HepG2 (cell line): ENCODE measurements at regions not wholly inside any gene's neighbourhood (a gene's known extent, or its start where the extent isn't known, plus 50 kb on each side); places are given as distances from the start of the nearest gene placed in this dataset.

Experiments used
- ATAC-seq: fragments of 200-7000 bp; cut with Tn5 transposase; 3 replicates; pipeline ENCODE4 v1.9.1; 2020; ENCODE audit warnings: mild to moderate bottlenecking, moderate library complexity
- BruUV-seq: library from RNA; stranded (reverse); fragments of 400-500 nt; replicated peaks from 2 replicates; lab custom pipeline; 2021; lab: Mats Ljungman, UMichigan
- CTCF ChIA-PET: fragments of 300-600 bp; formaldehyde crosslinking; extraction: SDS; loops from one replicate; lab custom pipeline; 2021; ENCODE audit warnings: low total read pairs, inconsistent platforms, low intra/inter-chr PET ratio; lab: Yijun Ruan, JAX
- POLR2A ChIA-PET: fragments of 350-600 bp; sonication (Branson Sonifier 250); formaldehyde crosslinking; loops from one replicate; lab custom pipeline; 2020; ENCODE audit warnings: antibody characterized with exemption, inconsistent platforms; lab: Yijun Ruan, JAX
- DNase-seq: peaks from one replicate; pipeline ENCODE4 v3.0.0-alpha.2; 2015; ENCODE audit warnings: low spot score
- FAIRE-seq: peaks from 3 replicates; lab custom pipeline; 2011; peaks lifted over from hg19 to GRCh38; lab: Jason Lieb, UNC
- H2AFZ ChIP-seq: one replicate; pipeline ENCODE4 v1.6.1; 2011; ENCODE audit warnings: low read length, inconsistent platforms
- H3K27ac ChIP-seq: fragments of 300-600 bp; 3 replicates; pipeline ENCODE4 v1.8.0; 2011; ENCODE audit warnings: mixed run types, mild to moderate bottlenecking, mixed read lengths, low read length, inconsistent platforms; ENCODE audit not compliant: insufficient read depth; ENCODE audit errors: extremely low read length
- H3K27me3 ChIP-seq, 2 experiments: fragments of 200-600 bp in 1 of 2; 2 replicates in 1 of 2; 3 replicates in 1 of 2; pipeline versions ENCODE4 v1.6.0 to v1.8.0; 2011; ENCODE audit warnings: low read length in 2 of 2, mild to moderate bottlenecking in 2 of 2, moderate library complexity in 2 of 2, inconsistent platforms in 1 of 2; ENCODE audit not compliant: insufficient read depth in 2 of 2, control insufficient read depth in 1 of 2
- H3K36me3 ChIP-seq, 2 experiments: fragments of 200-600 bp in 1 of 2; replicated peaks in 1 of 2; 2 replicates in 1 of 2; 3 replicates in 1 of 2; pipeline versions ENCODE4 v1.5.1 to v1.8.0; 2011; ENCODE audit warnings: low read length in 2 of 2, inconsistent platforms in 1 of 2; ENCODE audit not compliant: insufficient read depth in 2 of 2, control insufficient read depth in 1 of 2
- H3K4me1 ChIP-seq: 2 replicates; pipeline ENCODE4 v1.5.1; 2012; ENCODE audit warnings: low read length, inconsistent platforms; ENCODE audit not compliant: insufficient read depth
- H3K4me2 ChIP-seq: 2 replicates; pipeline ENCODE4 v1.6.0; 2011; ENCODE audit warnings: low read depth, low read length, inconsistent platforms
- H3K4me3 ChIP-seq, 3 experiments: fragments of 200-600 bp in 1 of 3; sonication (generic), shearing (Covaris generic) in 1 of 3; replicated peaks in 1 of 3; 2 replicates each; pipeline ENCODE4 v1.5.1; 2011 to 2016; ENCODE audit warnings: low read length in 3 of 3, inconsistent platforms in 2 of 3, low read depth in 2 of 3, mild to moderate bottlenecking in 2 of 3, control low read depth in 1 of 3, mixed read lengths in 1 of 3; ENCODE audit not compliant: insufficient read depth in 1 of 3
- H3K79me2 ChIP-seq: one replicate; pipeline ENCODE4 v1.6.1; 2011; ENCODE audit warnings: low read length, inconsistent platforms; ENCODE audit not compliant: insufficient read depth
- H3K9ac ChIP-seq: 2 replicates; pipeline ENCODE4 v1.6.0; 2011; ENCODE audit warnings: mild to moderate bottlenecking, low read depth, low read length, inconsistent platforms; ENCODE audit not compliant: insufficient read depth
- H3K9me3 ChIP-seq: 2 replicates; pipeline ENCODE4 v1.5.1; 2012; ENCODE audit warnings: mild to moderate bottlenecking, low read length
- H4K20me1 ChIP-seq: 2 replicates; pipeline ENCODE4 v1.6.0; 2011; ENCODE audit warnings: inconsistent platforms, mild to moderate bottlenecking, low read length, moderate library complexity; ENCODE audit not compliant: insufficient read depth
- EHMT2 ChIP-seq: fragments of 200-600 bp; sonication (generic); IDR thresholded peaks from 2 replicates; pipeline ENCODE4 v1.7.0; 2017; ENCODE audit warnings: antibody characterized with exemption, low read depth, low read length, borderline replicate concordance
- HINFP ChIP-seq: sonication (generic); formaldehyde crosslinking; IDR thresholded peaks from 2 replicates; pipeline ENCODE4 v1.4.0; 2020; ENCODE audit warnings: low read depth, mild to moderate bottlenecking, missing genetic modification reagents
- KDM2A ChIP-seq: sonication (generic); formaldehyde crosslinking; IDR thresholded peaks from 2 replicates; pipeline ENCODE4 v1.4.0; 2020; ENCODE audit warnings: low read depth, missing genetic modification reagents, borderline replicate concordance
- SP5 ChIP-seq: IDR thresholded peaks from 2 replicates; pipeline ENCODE4 v1.6.1; 2016; ENCODE audit warnings: low read depth, borderline replicate concordance
- ZNF225 ChIP-seq: sonication (generic); formaldehyde crosslinking; IDR thresholded peaks from 2 replicates; pipeline ENCODE4 v1.4.0; 2020; ENCODE audit warnings: mild to moderate bottlenecking, missing genetic modification reagents
- ZNF546 ChIP-seq: sonication (generic); formaldehyde crosslinking; conservative IDR thresholded peaks from 2 replicates; pipeline ENCODE4 v1.8.1; 2023; ENCODE audit warnings: mild to moderate bottlenecking, missing genetic modification reagents
- ZNF629 ChIP-seq: sonication (generic); formaldehyde crosslinking; conservative IDR thresholded peaks from 2 replicates; pipeline ENCODE4 v1.5.0; 2020; ENCODE audit warnings: missing genetic modification reagents
- WGBS: methylation state at CpG from one replicate; pipeline ENCODE4 v1.1.6; 2017; ENCODE audit warnings: low lambda C conversion rate; 5-methylcytosine and 5-hydroxymethylcytosine counted together
- in situ Hi-C: cut with HindIII; loops from 2 replicates; pipeline ENCODE4 v1.10.0; 2017; ENCODE audit warnings: low pct_unique_long_range_greater_than_20kb; ENCODE audit not compliant: extremely low pct_ligation_motif_present
- intact Hi-C: fragments of 100-400 bp; cut with micrococcal nuclease; formaldehyde crosslinking; loops from one replicate; pipeline ENCODE4 v1.10.0; 2022; ENCODE audit not compliant: unreplicated experiment
- TF ChIP-seq, protein P1 (sequence below): sonication (generic); formaldehyde crosslinking; IDR thresholded peaks from 2 replicates; pipeline ENCODE4 v1.5.1; 2020; ENCODE audit warnings: missing genetic modification reagents, mild to moderate bottlenecking, borderline replicate concordance
- TF ChIP-seq, protein P2 (sequence below): sonication (generic); formaldehyde crosslinking; IDR thresholded peaks from 2 replicates; pipeline ENCODE4 v1.5.0; 2020; ENCODE audit warnings: mild to moderate bottlenecking, missing genetic modification reagents, moderate library complexity

GRCh38 chr13:30148786-30149185 is 158.6 kb downstream of the KATNAL1 start (continued):
- no peak for TF ChIP-seq HINFP (CRISPR knock-in tag)
- no peak for TF ChIP-seq KDM2A (CRISPR knock-in tag)
- no peak for TF ChIP-seq ZNF225 (CRISPR knock-in tag)
- TF ChIP-seq, protein P1, sequence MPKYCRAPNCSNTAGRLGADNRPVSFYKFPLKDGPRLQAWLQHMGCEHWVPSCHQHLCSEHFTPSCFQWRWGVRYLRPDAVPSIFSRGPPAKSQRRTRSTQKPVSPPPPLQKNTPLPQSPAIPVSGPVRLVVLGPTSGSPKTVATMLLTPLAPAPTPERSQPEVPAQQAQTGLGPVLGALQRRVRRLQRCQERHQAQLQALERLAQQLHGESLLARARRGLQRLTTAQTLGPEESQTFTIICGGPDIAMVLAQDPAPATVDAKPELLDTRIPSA: no peak
- TF ChIP-seq ZNF546 (CRISPR knock-in tag): no peak
- TF ChIP-seq, protein P2, sequence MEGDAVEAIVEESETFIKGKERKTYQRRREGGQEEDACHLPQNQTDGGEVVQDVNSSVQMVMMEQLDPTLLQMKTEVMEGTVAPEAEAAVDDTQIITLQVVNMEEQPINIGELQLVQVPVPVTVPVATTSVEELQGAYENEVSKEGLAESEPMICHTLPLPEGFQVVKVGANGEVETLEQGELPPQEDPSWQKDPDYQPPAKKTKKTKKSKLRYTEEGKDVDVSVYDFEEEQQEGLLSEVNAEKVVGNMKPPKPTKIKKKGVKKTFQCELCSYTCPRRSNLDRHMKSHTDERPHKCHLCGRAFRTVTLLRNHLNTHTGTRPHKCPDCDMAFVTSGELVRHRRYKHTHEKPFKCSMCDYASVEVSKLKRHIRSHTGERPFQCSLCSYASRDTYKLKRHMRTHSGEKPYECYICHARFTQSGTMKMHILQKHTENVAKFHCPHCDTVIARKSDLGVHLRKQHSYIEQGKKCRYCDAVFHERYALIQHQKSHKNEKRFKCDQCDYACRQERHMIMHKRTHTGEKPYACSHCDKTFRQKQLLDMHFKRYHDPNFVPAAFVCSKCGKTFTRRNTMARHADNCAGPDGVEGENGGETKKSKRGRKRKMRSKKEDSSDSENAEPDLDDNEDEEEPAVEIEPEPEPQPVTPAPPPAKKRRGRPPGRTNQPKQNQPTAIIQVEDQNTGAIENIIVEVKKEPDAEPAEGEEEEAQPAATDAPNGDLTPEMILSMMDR (CRISPR knock-in tag): no peak
- TF ChIP-seq SP5 (CRISPR knock-in tag): no peak

DNA sequence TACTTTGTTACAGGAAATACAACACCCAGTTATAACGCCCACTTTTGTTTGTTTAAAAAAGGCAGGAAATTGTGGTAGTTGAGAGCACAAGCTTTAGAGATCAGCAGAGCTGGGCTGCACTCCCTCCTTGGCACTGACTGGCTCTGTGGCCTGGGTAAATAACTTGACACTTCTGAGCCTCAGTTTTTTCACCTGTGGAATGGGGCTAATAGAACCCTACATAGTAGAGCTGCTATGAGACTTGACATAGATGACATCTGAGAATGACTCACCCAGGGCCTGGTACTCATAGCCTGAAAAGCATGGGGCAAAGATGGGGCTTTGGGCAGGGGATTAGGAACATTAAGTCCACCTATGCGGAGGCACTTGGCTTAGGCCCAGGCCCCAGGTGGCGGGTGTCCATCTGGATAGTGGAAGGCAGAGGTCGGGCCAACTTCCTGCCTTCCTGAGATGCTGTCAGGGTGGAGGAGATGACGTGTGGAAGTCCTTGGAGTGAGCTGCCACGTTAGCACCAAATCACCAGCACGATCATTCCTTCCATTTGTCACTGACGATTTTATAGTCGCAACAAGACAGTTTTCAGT is 159.1 kb downstream of the KATNAL1 start:
- DNase-seq (no peak), FAIRE-seq (no peak)
- Histone ChIP-seq H3K79me2 (no peaks in the 10 kb centered on the region), H3K36me3 (no peaks in the 10 kb centered on the region), H3K27ac (no peak overlapping the region), H3K9me3 (no peaks in the 10 kb centered on the region), H3K4me2 (no peak overlapping the region), H4K20me1 (no peaks in the 10 kb centered on the region), H2AFZ (no peak overlapping the region), H3K4me1 (no peaks in the 10 kb centered on the region), H3K9ac (no peak overlapping the region), H3K27me3 (peaks cover 1 to 13% of the 10 kb centered on the region in 2 experiments; a peak in 2 of 5 replicates), H3K4me3 (no peak overlapping the region)
- intact Hi-C loops: no loop called here
- ChIA-PET CTCF (no interaction called here), POLR2A (no interaction called here)
- peak; percentile 36; the same call in 1 of the 2 replicates for TF ChIP-seq ZNF629 (CRISPR knock-in tag)
- TF ChIP-seq EHMT2: no peak
- TF ChIP-seq, all 625 proteins: peak for 1
- WGBS: 43% methylated on average over 5 of the region's 9 CpGs
- ATAC-seq: no peak
- no TSS peak for BruUV-seq
- in situ Hi-C loops: no loop called here
